IPS DF 4.7 (cell line): ENCODE measurements at regions not wholly inside any gene's neighbourhood (a gene's known extent, or its start where the extent isn't known, plus 50 kb on each side); places are given as distances from the start of the nearest gene placed in this dataset.

ENCODE experiments used
- DNase-seq: peaks from one replicate; pipeline ENCODE4 v3.0.0-alpha.2; 2013; ENCODE audit warnings: low spot score; ENCODE audit errors: extremely low read depth

DNA sequence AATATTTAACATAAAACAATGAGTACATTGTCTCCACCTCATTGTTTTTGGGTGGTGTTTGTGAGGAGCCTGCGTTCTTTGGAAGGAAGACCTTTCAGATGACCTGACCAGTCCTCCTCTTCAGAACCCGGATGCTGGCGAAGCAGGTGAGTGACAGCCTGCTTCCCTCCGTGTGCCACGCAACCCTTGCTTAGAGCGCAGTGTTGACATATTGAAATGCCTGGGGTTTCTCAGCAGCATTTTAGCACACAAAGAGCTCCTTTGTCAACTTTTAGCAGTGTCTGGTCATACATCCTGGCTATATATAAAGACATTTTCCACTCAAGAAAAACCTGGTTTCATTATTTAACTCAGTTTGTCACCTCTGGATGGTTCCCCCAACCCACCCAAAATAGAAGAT is 335.7 kb upstream of the POU3F3 start:
- DNase-seq: no peak

DNA sequence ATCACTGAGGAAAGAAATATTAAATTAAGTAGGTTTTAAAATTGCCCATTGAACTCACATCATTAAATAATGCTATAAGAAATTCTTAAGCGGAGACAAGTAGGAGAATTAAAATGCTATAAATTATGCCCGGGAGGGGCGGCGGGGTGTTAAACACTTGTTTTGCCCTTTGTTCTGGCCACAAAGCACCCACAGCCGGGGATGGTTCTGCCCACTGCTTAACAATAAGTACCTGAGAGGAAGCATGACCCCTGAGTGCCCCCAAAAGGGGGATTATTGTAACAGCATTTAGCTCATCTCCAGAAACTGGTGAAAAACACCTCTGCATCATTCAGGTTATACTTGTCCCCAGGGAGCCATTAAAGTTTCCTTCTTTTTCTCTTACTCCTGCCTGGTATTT is 332.7 kb upstream of the POU3F3 start:
- DNase-seq: peak; percentile 49

DNA sequence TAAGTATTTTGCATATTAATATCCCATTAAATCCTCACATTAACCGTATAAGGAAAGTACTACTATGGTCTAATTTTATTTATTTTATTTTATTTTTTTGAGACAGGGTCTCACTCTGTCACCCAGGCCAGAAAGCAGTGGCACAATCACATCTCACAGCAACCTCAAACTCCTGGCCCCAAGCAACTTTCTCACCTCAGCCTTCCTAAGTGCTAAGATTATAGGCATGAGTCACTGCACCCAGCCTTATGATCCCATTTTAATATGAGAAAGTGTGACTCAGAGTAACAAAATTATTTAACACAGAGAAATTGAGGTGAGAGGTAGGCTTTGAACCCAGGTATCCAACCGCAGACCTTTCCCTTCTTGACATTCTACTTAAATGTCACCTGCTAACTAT is 330.0 kb upstream of the POU3F3 start:
- DNase-seq: no peak

DNA sequence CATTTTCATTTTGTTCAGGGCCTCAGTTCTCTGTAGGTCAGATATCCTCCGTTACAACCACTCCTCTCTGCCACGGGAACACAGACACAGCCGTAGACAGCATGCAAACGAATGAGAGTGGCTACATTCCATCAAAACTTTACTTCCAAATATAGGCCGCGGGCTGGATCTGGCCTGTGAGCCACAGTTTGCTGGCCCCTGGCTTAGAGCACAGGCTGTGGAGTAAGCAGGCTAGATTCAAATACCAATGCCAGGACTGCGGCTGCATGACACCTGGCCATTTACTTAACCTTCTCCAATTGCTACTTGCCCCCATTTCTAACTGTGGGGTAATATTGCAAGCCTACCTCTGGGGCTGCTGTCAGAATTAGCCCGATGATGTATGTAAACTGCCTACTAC is 325.8 kb upstream of the POU3F3 start:
- no peak for DNase-seq

DNA sequence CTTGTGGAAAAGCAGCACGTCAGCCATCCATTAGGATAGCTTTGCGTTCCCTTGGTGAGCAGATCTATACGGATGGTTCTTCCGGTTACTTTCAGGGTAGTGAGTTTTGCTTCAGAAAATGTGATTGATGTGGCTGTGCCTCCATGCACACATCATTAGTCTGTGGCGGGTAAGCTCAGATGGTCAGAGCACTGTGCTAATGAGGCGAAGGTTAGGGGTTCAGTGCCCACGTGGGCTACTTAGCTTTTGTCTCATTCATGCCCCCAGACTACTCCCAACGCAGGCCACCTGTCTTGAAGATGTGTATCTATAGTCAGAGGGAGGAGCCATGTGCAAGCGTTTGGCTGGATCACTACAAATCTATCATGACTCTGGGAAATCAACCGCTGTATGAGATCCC is 322.8 kb upstream of the POU3F3 start:
- DNase-seq: no peak

DNA sequence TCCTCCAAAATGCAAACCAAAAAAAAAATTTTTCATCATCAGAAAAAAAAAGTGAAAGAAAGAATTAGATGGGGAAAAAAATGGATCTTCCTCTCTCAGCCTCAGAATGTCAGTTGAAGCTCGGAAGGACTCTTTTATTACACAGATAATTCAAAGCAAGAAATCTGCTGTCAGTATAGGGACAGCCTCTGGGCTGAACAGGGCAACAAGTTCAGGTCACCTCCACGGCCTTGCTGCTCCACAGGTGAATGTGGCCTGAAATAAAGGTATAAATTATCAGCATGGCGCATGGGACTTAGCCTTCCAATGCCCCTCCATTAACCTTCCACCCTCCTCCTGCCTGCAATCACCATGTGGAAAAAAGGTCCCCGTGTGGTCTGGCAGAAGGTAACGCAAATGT is 316.8 kb upstream of the POU3F3 start:
- DNase-seq: no peak

DNA sequence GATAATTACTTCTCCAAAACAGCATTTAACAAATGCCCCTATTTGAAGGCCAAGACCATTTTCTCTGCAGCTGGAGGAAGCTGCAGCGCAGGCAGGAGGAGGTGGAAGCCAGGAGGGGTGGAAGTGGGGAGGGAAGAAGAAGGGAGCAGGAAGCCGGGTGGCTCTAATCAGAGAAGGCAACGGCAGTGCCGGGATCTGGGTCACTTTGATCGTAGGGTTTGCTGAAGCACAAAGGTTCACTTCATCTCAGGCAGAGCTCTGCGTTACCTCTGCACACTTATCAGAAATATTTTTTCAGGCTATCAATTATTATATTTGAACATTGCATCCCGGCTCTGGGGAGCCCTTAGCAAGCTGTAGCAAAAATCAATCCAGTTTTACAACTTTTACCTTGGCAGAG is 315.8 kb upstream of the POU3F3 start:
- no peak for DNase-seq

DNA sequence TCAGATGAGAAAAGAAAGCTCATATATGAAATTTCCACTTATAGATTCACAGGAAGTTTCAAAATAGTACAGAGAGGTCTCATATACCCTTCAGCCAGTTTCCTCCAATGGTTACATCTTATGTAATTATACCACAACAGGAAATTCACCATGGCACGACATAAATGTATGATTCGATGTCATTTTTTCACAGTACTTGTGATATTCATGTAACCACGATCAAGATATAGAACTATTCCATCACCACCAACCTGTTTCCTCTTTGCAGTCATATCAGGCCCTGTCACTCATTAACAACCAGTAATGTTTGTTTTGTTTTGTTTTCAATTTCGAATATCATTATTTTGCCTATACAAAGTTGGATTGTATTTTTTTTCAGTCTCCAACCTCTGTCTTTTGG is 314.3 kb upstream of the POU3F3 start:
- DNase-seq: no peak

DNA sequence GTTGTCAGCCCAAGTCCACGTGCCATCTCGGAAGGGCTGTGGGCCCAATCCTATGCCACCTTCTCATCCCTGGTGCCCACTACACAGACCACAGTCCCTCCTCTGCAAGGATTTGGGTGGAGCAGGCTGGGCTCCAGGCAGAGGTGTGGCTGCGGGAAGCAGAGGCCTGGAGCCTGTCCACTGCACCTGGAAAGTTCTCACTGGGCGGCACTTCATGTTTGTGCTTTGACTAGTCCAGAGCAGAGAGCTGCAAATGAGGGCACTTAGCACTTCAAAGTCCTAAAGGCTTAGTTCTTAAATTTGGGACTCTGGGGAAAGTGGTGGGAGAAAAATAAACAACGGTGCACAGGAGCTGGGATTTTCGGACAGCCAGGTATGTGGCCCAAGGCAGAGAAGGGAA is 308.9 kb upstream of the POU3F3 start:
- no peak for DNase-seq

DNA sequence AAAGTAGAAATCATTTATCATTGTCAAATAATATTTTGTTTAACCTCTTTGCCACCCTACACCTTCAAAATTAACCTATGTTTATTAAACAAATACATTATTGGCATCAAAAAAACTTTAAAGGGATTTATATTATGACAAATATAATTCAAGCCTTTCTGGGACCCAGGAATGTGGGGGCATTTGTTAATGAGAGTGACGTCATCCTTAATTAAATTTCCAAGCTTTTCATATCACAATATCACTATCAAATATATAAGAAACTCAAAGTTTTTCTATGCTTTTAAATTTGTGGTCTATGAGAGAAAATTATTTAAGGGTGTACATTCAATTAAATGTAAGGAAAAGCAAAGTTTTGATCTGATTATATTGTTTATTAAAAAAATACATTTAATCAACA is 307.4 kb upstream of the POU3F3 start:
- DNase-seq: no peak

DNA sequence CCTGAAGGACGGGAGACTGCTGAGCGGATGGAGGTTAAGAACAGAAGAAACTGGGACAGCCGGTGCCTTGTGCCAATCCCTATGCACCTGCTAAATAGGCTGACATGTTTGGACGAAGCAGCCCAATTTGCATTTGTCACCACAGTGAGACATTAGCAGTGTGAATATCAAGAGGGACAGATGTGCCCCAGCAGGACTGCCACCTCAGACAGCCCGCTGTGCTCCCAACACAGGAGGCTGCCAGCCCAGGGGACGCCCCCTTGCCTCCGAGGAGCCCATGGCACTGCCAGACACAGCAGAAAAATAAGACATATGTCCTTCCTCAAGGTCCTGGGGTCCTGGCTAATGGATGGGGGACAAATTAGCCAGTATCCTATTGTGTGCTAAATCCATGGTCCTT is 306.7 kb upstream of the POU3F3 start:
- no peak for DNase-seq

DNA sequence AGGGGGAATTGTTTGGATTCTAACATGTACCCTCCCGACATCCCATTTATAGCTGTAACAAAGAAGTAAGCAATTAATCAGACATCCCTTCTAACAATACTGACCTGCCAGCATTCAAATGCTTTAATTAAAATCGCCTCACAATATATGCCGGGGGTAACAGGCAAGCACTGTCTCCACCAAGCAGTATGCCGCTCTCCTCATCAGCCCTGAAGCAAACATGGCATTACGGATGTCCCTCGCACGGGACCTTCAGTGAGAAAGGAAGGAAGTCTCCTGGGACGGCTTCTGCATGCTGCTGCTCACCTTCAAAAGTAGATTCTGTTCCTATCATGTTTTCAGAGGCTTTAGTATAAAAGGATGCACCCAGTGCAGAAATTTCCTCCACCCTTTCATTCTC is 292.7 kb upstream of the POU3F3 start:
- DNase-seq: no peak

DNA sequence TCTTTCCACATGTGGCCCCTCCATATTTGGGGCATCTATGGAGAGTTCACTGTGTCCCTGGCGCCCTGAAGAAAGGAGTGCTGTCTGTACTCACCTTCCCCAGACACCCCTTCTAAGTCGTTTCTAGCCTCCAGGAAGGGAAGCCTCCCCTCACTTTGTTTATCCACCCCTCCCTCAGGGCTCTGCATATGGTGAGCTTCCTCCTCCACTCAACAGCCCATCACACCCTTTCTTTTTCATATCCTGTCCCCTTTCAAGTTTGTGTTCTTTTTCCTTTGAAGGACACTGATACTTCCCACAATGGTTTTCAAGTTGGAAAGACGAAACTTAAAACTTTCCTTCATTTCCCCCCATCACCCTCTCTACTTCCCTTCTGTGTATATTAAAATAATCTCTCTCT is 291.4 kb upstream of the POU3F3 start:
- DNase-seq: no peak

DNA sequence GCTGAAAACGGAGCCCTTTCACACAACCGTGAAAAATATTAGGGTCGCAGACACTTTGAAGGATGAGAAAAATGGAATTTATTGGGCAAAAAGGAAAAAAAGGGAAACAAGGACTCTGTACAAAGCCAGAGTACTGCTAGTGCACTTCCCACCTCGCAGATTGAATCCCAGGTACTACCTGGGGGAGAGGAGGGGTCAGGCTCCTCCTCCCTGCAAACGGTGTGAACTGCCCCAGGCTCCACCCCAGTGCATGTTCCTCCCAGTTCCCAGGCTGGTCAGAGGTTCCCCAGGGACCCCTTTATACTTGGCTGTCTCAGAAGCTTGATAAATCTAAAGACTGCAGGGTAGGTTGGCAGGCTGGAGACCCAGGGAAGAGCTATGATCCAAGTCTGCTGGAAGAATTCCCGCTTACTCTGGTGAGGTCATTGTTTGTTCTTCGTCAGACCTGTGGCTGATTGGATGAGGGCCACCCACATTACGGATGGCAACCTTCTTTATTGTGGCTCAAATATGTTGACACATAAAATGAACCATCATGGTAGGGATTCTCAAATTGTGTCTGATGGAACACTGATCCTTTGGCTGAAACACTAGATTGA is 290.4 kb upstream of the POU3F3 start:
- no peak for DNase-seq

DNA sequence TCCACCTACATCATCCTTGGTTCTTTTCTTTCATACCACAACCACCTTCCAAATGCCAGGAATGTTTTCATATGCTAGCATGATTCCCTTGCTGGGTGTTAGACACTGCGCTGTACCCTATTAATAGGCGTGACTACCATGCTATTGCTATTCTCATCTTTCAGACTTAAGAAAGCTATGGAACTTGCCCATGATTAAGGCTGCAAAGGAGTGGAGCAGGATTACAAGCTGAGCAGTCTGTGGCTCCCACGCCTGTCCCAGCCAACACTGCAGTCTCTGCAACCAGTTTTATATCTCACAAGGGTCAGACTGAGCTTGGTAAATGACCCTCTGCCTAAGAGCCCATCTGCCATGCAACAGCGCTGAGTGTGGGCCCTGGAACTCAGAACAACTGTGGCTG is 285.7 kb upstream of the POU3F3 start:
- DNase-seq: no peak

DNA sequence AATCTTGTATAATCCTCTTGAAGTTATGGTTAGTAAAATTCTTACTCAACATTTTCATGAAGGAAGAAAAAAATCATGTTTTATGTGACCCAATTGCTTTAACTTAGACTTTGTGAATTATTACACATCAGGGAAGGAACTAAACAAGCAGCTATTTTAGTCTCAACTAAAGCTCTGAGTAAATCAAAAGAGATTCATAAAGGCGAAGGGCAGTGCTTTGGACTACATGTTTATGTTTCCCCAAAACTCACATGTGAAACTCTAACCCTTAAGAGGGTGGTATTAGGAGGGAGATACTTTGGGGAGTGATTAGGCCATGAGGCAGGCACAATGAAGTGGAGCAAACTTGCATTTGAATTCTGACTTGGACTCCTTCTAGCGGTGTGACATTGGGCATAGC is 283.7 kb upstream of the POU3F3 start:
- DNase-seq: no peak

DNA sequence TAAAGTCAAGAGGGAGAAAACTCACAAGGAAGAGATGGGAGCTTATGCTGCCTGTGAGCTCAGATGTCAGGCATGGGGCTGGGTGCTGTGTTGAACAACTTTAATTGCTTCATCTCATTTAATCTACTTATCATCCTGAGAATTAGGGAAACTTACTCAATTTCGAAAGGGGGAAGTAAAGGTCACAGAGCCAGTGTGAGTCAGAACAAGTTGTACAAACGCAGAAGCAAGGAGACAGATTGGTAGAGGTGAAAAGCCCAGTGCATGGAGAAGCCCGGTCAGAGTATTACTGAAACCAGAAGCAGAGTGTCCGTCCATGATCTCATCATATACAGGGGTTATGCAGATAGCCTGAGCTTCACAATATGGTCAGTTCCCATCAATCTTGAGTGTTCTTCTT is 281.1 kb upstream of the POU3F3 start:
- DNase-seq: no peak

DNA sequence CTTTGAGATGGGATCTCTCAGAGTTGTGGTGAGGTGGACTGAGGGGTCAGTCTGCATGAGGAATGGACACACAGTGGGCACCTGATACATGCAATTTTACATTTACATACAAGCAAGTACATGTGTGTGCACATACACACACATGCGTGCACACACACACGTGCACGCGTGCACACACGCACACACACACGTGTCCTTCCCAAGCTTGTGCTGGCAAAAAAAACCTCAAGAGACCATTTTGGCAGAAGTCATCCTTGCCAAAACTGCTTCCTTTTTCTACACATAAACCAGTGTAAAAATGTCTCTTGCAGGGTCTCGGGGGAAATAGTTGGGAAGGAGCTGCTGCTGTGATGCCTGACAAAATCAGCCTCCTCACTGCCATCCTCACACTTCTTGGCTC is 279.5 kb upstream of the POU3F3 start:
- DNase-seq: no peak

DNA sequence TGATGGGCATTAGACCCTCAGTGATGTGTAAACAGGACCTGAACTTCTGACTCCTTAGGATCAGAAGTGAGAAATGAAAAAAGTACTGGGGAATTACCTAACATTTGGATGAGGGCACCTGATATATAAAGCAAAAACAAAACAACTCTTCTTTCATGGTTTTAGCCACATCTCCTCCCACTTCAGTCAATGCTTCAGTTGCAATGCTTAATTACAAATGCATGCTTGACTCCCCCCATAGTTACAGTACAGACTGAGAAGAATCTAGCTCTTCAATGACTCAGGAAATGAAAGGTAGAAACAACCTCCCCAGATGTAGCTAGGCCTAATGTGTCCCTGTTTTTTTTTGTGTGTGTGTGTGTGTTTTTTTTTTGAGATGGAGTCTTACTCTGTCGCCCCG is 276.8 kb upstream of the POU3F3 start:
- DNase-seq: no peak

DNA sequence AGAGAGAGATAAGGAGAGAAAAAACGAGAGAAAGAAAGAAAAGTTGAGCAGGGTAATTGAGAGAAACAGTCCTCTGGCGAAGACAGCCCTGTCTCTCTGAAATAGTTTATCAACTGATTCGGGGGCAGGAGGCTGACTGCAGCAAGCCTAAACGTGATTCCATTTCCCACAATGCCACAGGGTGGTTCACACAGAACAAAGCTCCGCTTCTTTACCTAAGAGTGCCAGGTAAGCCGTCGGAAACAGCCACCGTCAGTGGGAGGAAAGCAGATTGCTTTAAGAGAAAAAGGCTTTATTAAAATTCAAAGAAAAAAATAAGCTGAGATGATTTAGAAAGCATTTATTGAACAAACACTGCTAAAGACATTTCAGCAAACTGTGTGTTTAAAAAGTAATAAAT is 271.4 kb upstream of the POU3F3 start:
- no peak for DNase-seq

DNA sequence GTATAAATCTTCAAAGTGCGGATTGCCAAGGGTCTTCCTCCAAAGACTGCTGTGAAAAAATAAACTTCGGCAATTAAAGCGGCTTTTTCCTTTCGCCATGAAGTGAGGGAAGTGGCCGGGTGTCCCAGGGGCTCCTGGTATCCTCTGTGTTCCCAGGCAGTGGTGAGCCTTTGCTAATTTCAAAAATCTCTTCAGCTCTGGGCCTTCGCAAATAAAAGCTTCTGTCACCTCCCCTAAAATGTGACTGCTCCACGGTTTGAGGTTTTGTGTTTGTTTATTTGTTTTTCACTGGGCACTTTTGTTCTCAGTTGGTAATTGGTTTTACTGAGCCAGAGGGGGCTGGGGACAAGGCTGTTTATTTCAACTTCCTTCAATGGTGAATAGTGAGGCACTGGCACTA is 270.1 kb upstream of the POU3F3 start:
- DNase-seq: no peak

DNA sequence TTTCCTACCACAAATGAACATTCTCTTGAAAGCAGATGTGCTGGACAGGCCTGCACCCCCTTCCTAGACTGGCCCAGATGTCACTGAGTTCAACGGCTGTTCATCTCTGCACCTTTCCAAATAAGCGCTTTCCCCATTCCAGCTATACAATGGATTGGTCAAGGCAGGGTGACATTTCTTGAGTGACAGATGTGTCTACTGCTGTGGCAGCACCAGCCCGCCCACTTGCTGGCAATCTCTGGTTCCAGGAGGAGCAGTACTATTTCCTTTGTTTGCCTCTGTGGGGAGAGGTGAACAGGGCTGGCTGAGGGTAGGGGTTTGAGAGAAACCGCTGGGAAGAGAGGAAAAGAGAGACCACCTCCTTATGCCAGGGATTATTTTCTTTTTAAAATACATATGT is 269.5 kb upstream of the POU3F3 start:
- no peak for DNase-seq

DNA sequence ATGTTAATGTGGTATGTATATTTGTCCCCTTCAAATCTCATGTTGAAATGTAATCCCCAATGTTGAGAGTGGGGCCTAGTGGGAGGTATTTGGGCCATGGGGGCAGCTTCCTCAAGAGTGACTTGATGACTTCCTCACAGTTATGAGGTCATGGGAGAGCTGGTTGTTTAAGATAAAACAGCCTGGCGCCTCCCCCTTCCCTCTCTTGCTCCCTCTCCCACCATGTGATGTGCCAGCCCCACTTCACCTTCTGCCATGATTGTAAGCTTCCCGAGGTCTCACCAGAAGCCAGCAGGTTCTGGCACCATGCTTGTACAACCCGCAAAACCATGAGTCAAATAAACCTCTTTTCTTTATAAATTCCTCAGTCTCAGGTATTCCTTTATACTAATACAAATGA is 258.3 kb upstream of the POU3F3 start:
- no peak for DNase-seq

DNA sequence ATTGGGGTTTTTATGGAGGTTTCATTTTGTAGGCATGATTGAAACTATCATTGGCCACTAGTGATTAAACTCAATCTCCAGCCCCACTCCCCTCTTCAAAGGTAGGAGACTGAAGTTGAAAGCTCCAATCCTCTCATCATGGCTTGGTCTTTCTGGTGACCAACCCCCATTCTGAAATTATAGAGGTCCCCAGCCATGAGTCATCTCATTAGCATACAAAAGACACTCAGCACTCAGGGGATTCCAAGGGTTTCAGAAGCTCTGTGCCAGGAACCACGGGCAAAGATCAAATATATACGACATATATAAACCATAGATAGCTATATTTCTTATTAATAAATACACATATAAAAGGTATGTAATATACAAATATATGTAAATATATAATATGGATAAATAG is 256.0 kb upstream of the POU3F3 start:
- DNase-seq: no peak
